Activated naive CD4-positive, alpha-beta T cell treated with anti-CD3 and anti-CD28 coated beads, Interleukin-2, amount 10 ng/mL, durations not matched to agents 7 days and 5 days (primary cell): ENCODE measurements at regions not wholly inside any gene's neighbourhood (a gene's known extent, or its start where the extent isn't known, plus 50 kb on each side); places are given as distances from the start of the nearest gene placed in this dataset.
A peak's percentile ranks its signal among the peaks of the same experiment; 100 is the strongest.

Source experiments
- CTCF ChIA-PET: fragments of 350-600 bp; sonication (Branson Sonifier 250); formaldehyde crosslinking; loops from one replicate; lab custom pipeline; 2021; ENCODE audit warnings: antibody characterized with exemption; lab: Charles Lee
- DNase-seq: peaks from one replicate; pipeline ENCODE4 v3.0.0-alpha.2; 2020
- H3K27ac Mint-ChIP-seq: one replicate; pipeline ENCODE4 v1.8.0; 2021; ENCODE audit warnings: mild to moderate bottlenecking, moderate library complexity, mixed read lengths
- H3K27me3 Mint-ChIP-seq: one replicate; pipeline ENCODE4 v1.8.0; 2021; ENCODE audit warnings: mild to moderate bottlenecking, mixed read lengths
- H3K36me3 Mint-ChIP-seq: one replicate; pipeline ENCODE4 v1.8.0; 2021; ENCODE audit warnings: mixed read lengths
- H3K4me1 Mint-ChIP-seq: one replicate; pipeline ENCODE4 v1.8.0; 2021; ENCODE audit warnings: mixed read lengths
- H3K4me3 Mint-ChIP-seq: one replicate; pipeline ENCODE4 v1.8.0; 2021; ENCODE audit warnings: mild to moderate bottlenecking, moderate library complexity, mixed read lengths
- H3K9me3 Mint-ChIP-seq: one replicate; pipeline ENCODE4 v1.8.0; 2021; ENCODE audit warnings: mixed read lengths

DNA sequence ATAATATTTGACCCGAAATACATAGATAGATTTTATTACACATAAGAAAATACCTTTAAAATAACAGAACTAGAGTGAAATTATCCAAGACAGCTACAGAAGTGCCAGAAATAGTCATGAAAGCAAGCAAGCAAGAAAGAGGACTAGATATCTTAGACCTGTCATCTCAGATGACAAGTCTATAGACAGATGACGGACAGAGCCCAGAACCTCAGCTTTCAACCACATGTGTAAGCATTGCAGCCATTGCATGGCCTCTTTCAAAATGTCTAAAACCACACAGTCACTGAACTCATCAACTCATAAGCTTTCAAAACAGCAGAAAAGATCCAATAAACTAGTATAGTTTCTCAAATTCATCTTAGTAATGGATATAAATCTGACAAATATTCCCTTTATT lies 59.8 kb upstream of the FHIT start:
- Mint-ChIP-seq H3K4me1 (no peaks in the 10 kb centered on the region), H3K9me3 (no peaks in the 10 kb centered on the region), H3K27ac (no peak overlapping the region), H3K27me3 (peaks cover 7% of the 10 kb centered on the region), H3K4me3 (no peak overlapping the region), H3K36me3 (no peaks in the 10 kb centered on the region)
- no peak for DNase-seq
- CTCF ChIA-PET: no interaction called here

- Mint-ChIP-seq H3K4me3 (no peak overlapping the region), H3K27ac (no peak overlapping the region), H3K4me1 (no peaks in the 10 kb centered on the region), H3K9me3 (no peaks in the 10 kb centered on the region), H3K27me3 (peaks cover 6% of the 10 kb centered on the region), H3K36me3 (no peaks in the 10 kb centered on the region)
- CTCF ChIA-PET: no interaction called here
- peak; percentile 20 for DNase-seq
These were observed 64.6 kb upstream of the FHIT start for GRCh38 chr3:61315871-61316270.

DNA sequence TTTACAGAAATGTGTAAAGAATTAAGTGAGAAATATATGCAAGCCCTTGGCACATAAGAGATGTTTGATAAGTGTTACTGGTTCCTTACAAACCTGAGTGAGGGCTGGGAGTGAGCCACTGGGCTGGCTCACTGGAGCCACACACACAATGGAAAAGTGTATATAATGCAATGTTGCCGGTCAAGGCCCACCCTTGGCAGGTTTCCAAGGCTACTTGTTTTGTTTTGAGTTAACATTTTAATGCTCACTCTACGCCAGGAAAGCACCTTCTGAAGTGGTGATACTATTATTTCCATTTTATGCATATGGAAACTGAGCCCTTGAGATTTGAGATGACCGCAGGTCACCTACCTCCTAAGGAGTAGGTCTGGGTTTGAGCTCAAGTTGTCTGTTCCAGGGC lies 71.8 kb upstream of the FHIT start:
- no peaks in the 10 kb centered on the region for H3K9me3 Mint-ChIP-seq
- H3K4me3 Mint-ChIP-seq: no peak overlapping the region
- no peaks in the 10 kb centered on the region for H3K4me1 Mint-ChIP-seq
- no peaks in the 10 kb centered on the region for H3K36me3 Mint-ChIP-seq
- DNase-seq: no peak
- no peak overlapping the region for H3K27ac Mint-ChIP-seq
- no peaks in the 10 kb centered on the region for H3K27me3 Mint-ChIP-seq
- CTCF ChIA-PET: no interaction called here

DNA sequence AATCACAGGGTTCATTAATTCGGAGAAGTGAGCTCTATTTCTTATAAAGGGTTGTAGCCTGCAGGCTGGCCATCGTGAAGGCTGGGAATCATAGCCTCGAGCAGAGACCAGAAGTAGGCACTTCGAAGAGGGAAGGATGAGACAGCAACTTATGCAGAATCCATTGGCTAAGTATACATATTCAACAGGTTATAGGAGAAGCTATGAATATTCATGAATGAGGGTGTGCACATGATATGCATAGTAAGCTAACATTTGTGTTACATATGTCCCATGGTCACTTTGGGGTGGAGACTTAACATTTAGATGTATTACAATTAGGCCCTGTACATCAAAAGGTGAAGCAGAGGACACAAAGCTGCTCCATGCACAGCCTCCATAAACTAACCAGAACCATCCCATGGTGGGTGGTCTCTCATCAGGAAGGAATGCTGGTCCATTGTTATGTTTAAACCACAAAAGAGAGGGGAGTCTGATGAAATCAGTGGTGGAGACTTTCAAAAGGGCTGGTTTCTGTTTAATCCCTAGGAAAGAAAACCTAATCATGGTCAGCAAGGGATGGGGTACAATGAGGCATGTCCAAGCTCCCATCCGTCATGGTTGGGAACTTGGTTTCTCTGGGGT lies 80.8 kb upstream of the FHIT start:
- DNase-seq: no peak
- H3K27me3 Mint-ChIP-seq: peaks cover 4% of the 10 kb centered on the region
- CTCF ChIA-PET: no interaction called here
- no peak overlapping the region for H3K27ac Mint-ChIP-seq
- H3K9me3 Mint-ChIP-seq: no peaks in the 10 kb centered on the region
- H3K36me3 Mint-ChIP-seq: no peaks in the 10 kb centered on the region
- no peaks in the 10 kb centered on the region for H3K4me1 Mint-ChIP-seq
- no peak overlapping the region for H3K4me3 Mint-ChIP-seq

GRCh38 chr3:61333192-61333961 lies 82.1 kb upstream of the FHIT start:
- H3K27me3 Mint-ChIP-seq: peaks cover under 1% of the 10 kb centered on the region
- DNase-seq: no peak
- H3K9me3 Mint-ChIP-seq: no peaks in the 10 kb centered on the region
- CTCF ChIA-PET: no interaction called here
- no peaks in the 10 kb centered on the region for H3K36me3 Mint-ChIP-seq
- no peak overlapping the region for H3K27ac Mint-ChIP-seq
- no peak overlapping the region for H3K4me3 Mint-ChIP-seq
- H3K4me1 Mint-ChIP-seq: no peaks in the 10 kb centered on the region

GRCh38 chr3:61334783-61335182 lies 83.5 kb upstream of the FHIT start:
- Mint-ChIP-seq H3K9me3 (peaks cover 2% of the 10 kb centered on the region), H3K27ac (no peak overlapping the region), H3K4me3 (no peak overlapping the region), H3K36me3 (no peaks in the 10 kb centered on the region), H3K27me3 (no peaks in the 10 kb centered on the region), H3K4me1 (no peaks in the 10 kb centered on the region)
- no peak for DNase-seq
- CTCF ChIA-PET: no interaction called here

DNA sequence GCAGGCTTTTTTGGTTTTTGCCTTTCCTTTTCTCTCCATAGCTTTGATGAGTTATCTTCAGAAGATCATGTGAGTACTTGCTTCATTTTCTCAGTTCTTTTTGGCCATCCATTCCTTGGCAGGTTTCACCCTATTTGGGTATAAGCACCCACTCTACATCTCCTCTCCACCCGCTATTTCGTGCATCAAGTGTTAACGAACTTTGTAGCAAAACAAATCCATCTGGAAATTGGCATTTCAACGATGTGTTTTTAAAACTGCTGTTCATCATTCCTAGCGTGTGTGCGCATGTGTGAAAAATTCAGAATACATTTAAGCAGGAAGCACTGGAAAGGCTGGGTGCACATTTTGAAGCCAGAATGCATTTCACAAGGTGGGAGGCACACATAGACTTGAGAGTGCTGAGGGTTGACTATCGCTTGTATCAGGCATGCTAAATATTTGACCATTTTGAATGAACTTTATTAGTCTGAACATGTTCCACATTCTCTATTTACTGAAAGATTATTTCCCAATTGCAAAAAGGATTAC lies 89.7 kb upstream of the FHIT start:
- H3K36me3 Mint-ChIP-seq: no peaks in the 10 kb centered on the region
- no peak for DNase-seq
- peaks cover 2% of the 10 kb centered on the region for H3K9me3 Mint-ChIP-seq
- no peaks in the 10 kb centered on the region for H3K27me3 Mint-ChIP-seq
- H3K4me3 Mint-ChIP-seq: no peak overlapping the region
- CTCF ChIA-PET: no interaction called here
- H3K27ac Mint-ChIP-seq: no peak overlapping the region
- H3K4me1 Mint-ChIP-seq: no peaks in the 10 kb centered on the region

- DNase-seq: no peak
- Mint-ChIP-seq H3K4me3 (no peak overlapping the region), H3K36me3 (no peaks in the 10 kb centered on the region), H3K27ac (no peak overlapping the region), H3K27me3 (no peaks in the 10 kb centered on the region), H3K9me3 (peaks cover 1% of the 10 kb centered on the region), H3K4me1 (no peaks in the 10 kb centered on the region)
- CTCF ChIA-PET: no interaction called here
These were observed 92.3 kb upstream of the FHIT start for GRCh38 chr3:61343543-61343942.

DNA sequence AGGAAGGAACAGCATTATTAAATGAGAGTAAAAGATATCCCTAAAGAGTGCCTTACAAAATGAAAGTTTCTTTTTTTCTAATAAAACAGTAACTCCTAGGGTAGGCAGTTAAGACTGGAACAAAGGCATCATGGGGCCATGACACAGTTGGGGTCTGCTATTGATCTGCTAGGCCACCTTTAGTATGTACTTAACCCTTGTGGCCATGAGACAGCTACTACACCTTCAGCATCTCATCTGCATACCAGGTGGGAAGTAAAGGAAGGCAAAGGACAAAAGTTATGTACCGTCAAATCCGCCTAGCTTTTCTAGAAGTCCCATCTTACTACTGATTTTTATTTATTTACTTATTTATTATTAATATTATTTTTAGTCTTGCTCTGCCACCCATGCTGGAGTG lies 93.8 kb upstream of the FHIT start:
- Mint-ChIP-seq H3K4me1 (no peaks in the 10 kb centered on the region), H3K4me3 (no peak overlapping the region), H3K36me3 (no peaks in the 10 kb centered on the region), H3K9me3 (no peaks in the 10 kb centered on the region), H3K27me3 (no peaks in the 10 kb centered on the region), H3K27ac (no peak overlapping the region)
- DNase-seq: no peak
- CTCF ChIA-PET: interaction anchor here (0.6 kb wide), 1 partner anchor 1770 kb away, joined by 3 read pairs; no protein-coding TSS in a partner anchor

DNA sequence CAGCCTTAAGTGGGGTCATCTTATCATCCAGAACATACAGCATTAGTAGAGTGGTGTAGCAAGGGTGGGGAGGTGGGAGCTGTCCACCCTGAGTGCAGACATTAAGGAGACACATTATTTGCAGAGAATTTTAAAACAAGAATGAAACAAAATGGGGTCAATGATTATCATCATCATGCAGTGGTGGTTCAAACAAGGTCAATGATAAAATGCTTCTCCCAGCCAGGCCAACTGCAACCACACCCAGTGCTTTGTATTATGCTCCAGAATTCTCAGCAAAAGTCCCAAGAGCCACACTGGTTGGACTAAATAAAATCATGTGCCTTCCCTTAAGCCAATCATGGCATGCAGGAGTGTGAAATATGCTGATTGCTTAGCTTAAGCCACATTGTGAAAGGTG lies 96.7 kb upstream of the FHIT start:
- H3K4me3 Mint-ChIP-seq: no peak overlapping the region
- DNase-seq: no peak
- H3K27me3 Mint-ChIP-seq: no peaks in the 10 kb centered on the region
- no peak overlapping the region for H3K27ac Mint-ChIP-seq
- CTCF ChIA-PET: no interaction called here
- H3K9me3 Mint-ChIP-seq: no peaks in the 10 kb centered on the region
- H3K4me1 Mint-ChIP-seq: no peaks in the 10 kb centered on the region
- no peaks in the 10 kb centered on the region for H3K36me3 Mint-ChIP-seq

- H3K4me3 Mint-ChIP-seq: no peak overlapping the region
- no peaks in the 10 kb centered on the region for H3K4me1 Mint-ChIP-seq
These were observed 98.5 kb upstream of the FHIT start for GRCh38 chr3:61349717-61350116.

DNA sequence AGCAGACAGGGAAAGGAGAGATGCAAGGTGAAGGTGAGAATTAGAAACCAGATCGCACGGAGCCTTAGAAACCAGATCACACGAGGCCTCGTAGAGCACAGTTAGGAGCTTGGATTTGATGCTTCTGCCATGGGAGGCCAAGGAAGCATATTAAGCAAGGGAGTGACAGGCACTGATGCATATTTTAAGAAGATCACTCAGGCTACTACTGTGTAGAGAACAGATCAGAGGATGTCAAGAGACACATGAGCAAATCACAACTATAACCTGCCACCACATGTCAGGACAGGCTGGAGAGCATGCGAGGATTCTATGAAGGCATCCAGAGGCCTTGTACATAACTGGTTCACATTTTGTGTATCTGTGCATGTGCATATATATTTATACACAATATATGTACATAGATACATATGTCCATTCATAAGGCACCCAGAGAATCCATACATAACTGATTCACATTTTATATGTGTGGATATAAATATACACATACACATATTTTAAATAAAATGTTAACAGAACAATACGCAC lies 99.6 kb upstream of the FHIT start:
- no peak overlapping the region for H3K4me3 Mint-ChIP-seq
- no peaks in the 10 kb centered on the region for H3K4me1 Mint-ChIP-seq
- H3K36me3 Mint-ChIP-seq: no peaks in the 10 kb centered on the region
- H3K27me3 Mint-ChIP-seq: peaks cover 3% of the 10 kb centered on the region
- CTCF ChIA-PET: no interaction called here
- no peak overlapping the region for H3K27ac Mint-ChIP-seq
- DNase-seq: no peak
- H3K9me3 Mint-ChIP-seq: no peaks in the 10 kb centered on the region

More at GRCh38 chr3:61349717-61350116, 98.5 kb upstream of the FHIT start:
- Mint-ChIP-seq H3K27ac (no peak overlapping the region), H3K9me3 (no peaks in the 10 kb centered on the region), H3K27me3 (no peaks in the 10 kb centered on the region), H3K36me3 (no peaks in the 10 kb centered on the region)
- CTCF ChIA-PET: no interaction called here
- DNase-seq: no peak

DNA sequence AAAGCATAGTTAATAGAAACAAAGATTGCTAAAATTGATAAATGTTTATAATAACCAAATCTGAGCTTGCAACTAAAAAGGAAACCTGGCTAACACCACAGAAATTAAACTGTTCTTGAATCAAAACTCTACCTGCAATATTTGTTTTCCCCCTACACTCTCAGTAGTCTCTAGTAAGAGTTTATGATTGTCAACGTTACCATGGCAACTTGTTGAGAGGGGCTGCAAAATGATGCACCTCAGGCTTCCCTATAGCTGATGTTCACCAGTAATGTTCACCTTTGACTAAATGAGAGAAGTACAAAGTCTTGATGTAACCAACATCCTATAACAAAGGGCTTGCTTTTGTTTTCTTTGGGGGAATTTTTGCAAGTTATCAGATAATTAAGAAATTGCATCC lies 101.1 kb upstream of the FHIT start:
- H3K4me3 Mint-ChIP-seq: no peak overlapping the region
- CTCF ChIA-PET: no interaction called here
- no peak overlapping the region for H3K27ac Mint-ChIP-seq
- H3K27me3 Mint-ChIP-seq: peaks cover 4% of the 10 kb centered on the region
- H3K4me1 Mint-ChIP-seq: no peaks in the 10 kb centered on the region
- no peak for DNase-seq
- no peaks in the 10 kb centered on the region for H3K9me3 Mint-ChIP-seq
- no peaks in the 10 kb centered on the region for H3K36me3 Mint-ChIP-seq

DNA sequence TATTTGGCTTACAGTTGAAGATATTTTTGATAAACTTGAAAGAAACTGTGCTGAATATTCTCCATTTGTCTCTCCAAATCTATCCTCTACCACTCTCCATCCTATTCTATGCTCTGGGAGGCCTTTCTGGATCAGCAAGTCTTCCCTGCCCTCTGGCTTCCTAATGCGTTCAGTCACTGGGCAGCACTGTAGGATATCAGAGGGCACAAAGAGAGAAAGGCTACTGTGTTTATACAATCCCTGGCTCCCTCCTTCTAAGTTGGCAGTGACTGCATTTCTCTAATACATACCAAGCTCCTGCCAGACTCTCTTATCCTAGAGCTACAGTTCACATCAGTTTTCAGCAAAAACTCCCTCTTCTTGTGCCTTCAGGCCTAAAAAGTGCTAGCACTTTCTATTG lies 102.1 kb upstream of the FHIT start:
- CTCF ChIA-PET: no interaction called here

DNA sequence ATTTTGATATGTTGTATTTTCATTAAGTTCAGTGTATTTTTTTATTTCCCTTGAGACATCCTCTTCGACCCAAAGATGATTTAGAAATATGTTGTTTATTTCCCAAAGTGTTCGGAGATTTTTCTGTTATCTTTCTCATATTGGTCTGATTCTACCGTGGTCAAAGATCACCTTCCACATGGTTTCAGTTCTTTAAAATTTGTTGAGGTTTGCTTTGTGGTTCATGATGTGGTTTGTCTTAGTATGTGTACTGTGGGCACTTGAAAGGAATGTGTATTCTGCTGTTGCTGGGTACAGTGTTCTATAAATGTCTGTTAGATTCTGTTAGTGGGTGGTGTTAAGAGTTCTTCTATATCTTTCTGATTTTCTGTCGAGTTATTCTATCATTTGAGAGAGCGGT lies 103.4 kb upstream of the FHIT start:
- no peak for DNase-seq
- Mint-ChIP-seq H3K27me3 (peaks cover 4% of the 10 kb centered on the region), H3K9me3 (no peaks in the 10 kb centered on the region), H3K4me3 (no peak overlapping the region), H3K27ac (no peak overlapping the region), H3K36me3 (no peaks in the 10 kb centered on the region), H3K4me1 (no peaks in the 10 kb centered on the region)
- CTCF ChIA-PET: no interaction called here

More for the DNA sequence above, 102.1 kb upstream of the FHIT start:
- no peaks in the 10 kb centered on the region for H3K36me3 Mint-ChIP-seq
- DNase-seq: no peak
- H3K4me3 Mint-ChIP-seq: no peak overlapping the region
- H3K4me1 Mint-ChIP-seq: no peaks in the 10 kb centered on the region
- peaks cover 4% of the 10 kb centered on the region for H3K27me3 Mint-ChIP-seq
- H3K9me3 Mint-ChIP-seq: no peaks in the 10 kb centered on the region
- no peak overlapping the region for H3K27ac Mint-ChIP-seq
